ENCODE measurements at regions not wholly inside any gene's neighbourhood (a gene's known extent, or its start where the extent isn't known, plus 50 kb on each side); places are given as distances from the start of the nearest gene placed in this dataset.

GRCh38 chr7:66503551-66504031, 125.1 kb upstream of the KCTD7 start:
- Histone ChIP-seq H3K36me3 (ENCODE audit: control insufficient read depth in 2 of 2, insufficient read depth in 2 of 2, low read length in 1 of 2) (no peaks in the 10 kb centered on the region), H3K27ac (ENCODE audit: control insufficient read depth, insufficient read depth) (no peak overlapping the region), H2AFZ (ENCODE audit: control insufficient read depth, low read depth, low read length) (no peak overlapping the region), H3K9me3 (replicated peaks; ENCODE audit: control insufficient read depth, insufficient read depth, low read length) (no peaks in the 10 kb centered on the region; the same call in 2 of the 3 replicates), H3K4me1 (ENCODE audit: control insufficient read depth, insufficient read depth, low read length) (no peaks in the 10 kb centered on the region), H3K79me2 (ENCODE audit: control insufficient read depth, insufficient read depth, low read length) (no peaks in the 10 kb centered on the region), H3K4me2 (ENCODE audit: control insufficient read depth, insufficient read depth) (no peak overlapping the region), H3K9ac (ENCODE audit: control insufficient read depth, insufficient read depth, low read length) (no peak overlapping the region), H4K20me1 (ENCODE audit: control insufficient read depth, insufficient read depth) (no peaks in the 10 kb centered on the region), H3K27me3 (replicated peaks in 1 of 2; ENCODE audit: control insufficient read depth in 2 of 2, insufficient read depth in 2 of 2, low read length in 1 of 2) (no peaks in the 10 kb centered on the region; a peak in 2 of 4 replicates), H3K4me3 (no peak overlapping the region)
- no peak for DNase-seq (ENCODE audit: low read depth, low spot score)
- SMC1A ChIA-PET (ENCODE audit: uncharacterized antibody, unreplicated experiment): no interaction called here
- CTCF ChIA-PET: no interaction called here
- POLR2A ChIA-PET: interaction anchor here (0.6 kb wide), 1 partner anchor 175 kb away, joined by 7 read pairs; no protein-coding TSS in a partner anchor
- in situ Hi-C loops (cut with MboI): no loop called here
- FAIRE-seq: no peak
- intact Hi-C loops (cut with micrococcal nuclease; ENCODE audit: unreplicated experiment): no loop called here
- BruUV-seq (replicated peaks): no TSS peak
- RAD21 ChIA-PET (ENCODE audit: unreplicated experiment): no interaction called here
- 80% methylated on average over 19 of the region's 19 CpGs for WGBS (ENCODE audit: insufficient coverage, insufficient replicate concordance, low lambda C conversion rate, missing lambda C conversion rate)
- no peak for ATAC-seq
- TF ChIP-seq ZBTB4 (CRISPR knock-in tag; IDR thresholded peaks at IDR 0.05) (no peak), ZNF274 (IDR thresholded peaks at IDR 0.05; ENCODE audit: insufficient read depth, insufficient read length) (no peak), POLR2AphosphoS2 (IDR thresholded peaks at IDR 0.05; ENCODE audit: low read depth, low read length) (no peak), ASH2L (IDR thresholded peaks at IDR 0.05; ENCODE audit: borderline replicate concordance, low read depth) (no peak), CHD1 (IDR thresholded peaks at IDR 0.05; ENCODE audit: low read depth, low read length) (no peak), SMAD1 (IDR thresholded peaks at IDR 0.05; ENCODE audit: low read depth, partially characterized antibody) (no peak), PAX5 (IDR thresholded peaks at IDR 0.05; ENCODE audit: borderline replicate concordance, low read depth, low read length) (no peak), NFIC (IDR thresholded peaks at IDR 0.05; ENCODE audit: low read depth, low read length) (no peak), TCF7 (IDR thresholded peaks at IDR 0.05; ENCODE audit: borderline replicate concordance) (no peak), REST (IDR thresholded peaks at IDR 0.05; ENCODE audit: low read depth, low read length) (no peak), BHLHE40 (IDR thresholded peaks at IDR 0.05; ENCODE audit: borderline replicate concordance in 1 of 2, low read depth in 2 of 2, low read length in 1 of 2) (no peak), SMAD5 (IDR thresholded peaks at IDR 0.05; ENCODE audit: low read depth) (no peak), E2F4 (IDR thresholded peaks at IDR 0.05; ENCODE audit: low read depth, low read length) (no peak)

Data from GM12878 (cell line).